ENCODE measurements at regions not wholly inside any gene's neighbourhood (a gene's known extent, or its start where the extent isn't known, plus 50 kb on each side); places are given as distances from the start of the nearest gene placed in this dataset.

DNA sequence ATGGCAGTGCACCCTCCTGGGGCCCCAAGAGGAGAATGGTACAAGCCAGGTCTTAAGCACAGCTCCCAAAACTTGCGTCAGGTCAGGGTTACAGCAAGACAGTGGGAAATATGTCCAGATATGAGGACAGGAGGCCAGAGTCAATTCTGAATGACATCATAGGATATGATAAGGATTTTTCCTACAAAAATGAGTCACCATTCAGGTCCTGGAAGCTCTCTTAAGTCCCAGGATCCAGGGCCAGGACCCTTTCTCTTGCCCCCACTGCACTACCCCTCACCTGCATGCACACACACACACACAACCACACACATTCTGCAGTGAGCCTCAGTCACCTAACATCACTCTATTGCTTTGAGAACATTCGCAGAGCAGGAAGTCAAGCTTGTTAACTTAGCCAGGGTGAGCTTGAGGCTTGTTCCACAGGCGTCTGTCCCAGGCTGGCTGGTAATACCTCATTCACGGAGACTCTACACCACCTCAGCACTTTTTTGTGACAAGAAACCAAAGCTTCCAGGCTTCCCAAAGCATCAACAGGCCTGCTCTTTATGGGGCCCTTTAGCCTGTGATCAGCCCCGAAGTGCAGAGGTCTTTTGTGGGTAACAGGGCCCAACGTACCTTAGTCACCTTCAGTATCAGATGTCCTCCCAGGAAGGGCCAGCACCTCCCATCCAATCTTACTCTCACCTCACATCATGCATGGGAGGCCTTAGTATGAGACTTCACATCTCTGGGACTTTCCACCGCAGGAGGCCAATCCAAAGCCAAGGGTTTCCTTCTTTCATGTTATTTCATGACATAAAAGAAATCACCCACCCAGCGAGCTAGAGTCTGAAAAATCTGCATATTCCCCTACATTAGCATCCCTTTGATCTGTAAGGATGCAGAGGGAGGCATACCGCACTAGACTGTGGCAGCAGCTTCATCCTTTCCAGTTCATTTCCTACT is 74.0 kb upstream of the LIPC start:
- TF ChIP-seq, protein P1, sequence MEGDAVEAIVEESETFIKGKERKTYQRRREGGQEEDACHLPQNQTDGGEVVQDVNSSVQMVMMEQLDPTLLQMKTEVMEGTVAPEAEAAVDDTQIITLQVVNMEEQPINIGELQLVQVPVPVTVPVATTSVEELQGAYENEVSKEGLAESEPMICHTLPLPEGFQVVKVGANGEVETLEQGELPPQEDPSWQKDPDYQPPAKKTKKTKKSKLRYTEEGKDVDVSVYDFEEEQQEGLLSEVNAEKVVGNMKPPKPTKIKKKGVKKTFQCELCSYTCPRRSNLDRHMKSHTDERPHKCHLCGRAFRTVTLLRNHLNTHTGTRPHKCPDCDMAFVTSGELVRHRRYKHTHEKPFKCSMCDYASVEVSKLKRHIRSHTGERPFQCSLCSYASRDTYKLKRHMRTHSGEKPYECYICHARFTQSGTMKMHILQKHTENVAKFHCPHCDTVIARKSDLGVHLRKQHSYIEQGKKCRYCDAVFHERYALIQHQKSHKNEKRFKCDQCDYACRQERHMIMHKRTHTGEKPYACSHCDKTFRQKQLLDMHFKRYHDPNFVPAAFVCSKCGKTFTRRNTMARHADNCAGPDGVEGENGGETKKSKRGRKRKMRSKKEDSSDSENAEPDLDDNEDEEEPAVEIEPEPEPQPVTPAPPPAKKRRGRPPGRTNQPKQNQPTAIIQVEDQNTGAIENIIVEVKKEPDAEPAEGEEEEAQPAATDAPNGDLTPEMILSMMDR (IDR thresholded peaks at IDR 0.05), result no peak
- no peak for TF ChIP-seq ZFX (IDR thresholded peaks at IDR 0.05; ENCODE audit: borderline replicate concordance)
